Activated B cell treated with CpG ODN at 0.5 μM for 24 hours (primary cell): ENCODE measurements at regions not wholly inside any gene's neighbourhood (a gene's known extent, or its start where the extent isn't known, plus 50 kb on each side); places are given as distances from the start of the nearest gene placed in this dataset.

Experiments used
- ATAC-seq: fragments of 200-7000 bp; cut with Tn5 transposase; one replicate; pipeline ENCODE4 v1.10.0; 2021; ENCODE audit warnings: low read depth, mild to moderate bottlenecking, moderate library complexity
- CTCF ChIA-PET: fragments of 350-600 bp; sonication (Branson Sonifier 250); formaldehyde crosslinking; loops from one replicate; lab custom pipeline; 2021; ENCODE audit warnings: antibody characterized with exemption; lab: Charles Lee
- POLR2A ChIA-PET: fragments of 350-600 bp; sonication (Branson Sonifier 250); formaldehyde crosslinking; loops from one replicate; lab custom pipeline; 2021; ENCODE audit warnings: antibody characterized with exemption; lab: Charles Lee
- DNase-seq: peaks from one replicate; pipeline ENCODE4 v3.0.0; 2022
- H3K27ac Mint-ChIP-seq: one replicate; pipeline ENCODE4 v1.8.0; 2020; ENCODE audit warnings: mixed read lengths
- H3K27me3 Mint-ChIP-seq: one replicate; pipeline ENCODE4 v1.8.0; 2021; ENCODE audit warnings: mixed read lengths
- H3K36me3 Mint-ChIP-seq: one replicate; pipeline ENCODE4 v1.8.0; 2021; ENCODE audit warnings: low read depth, mixed read lengths
- H3K4me1 Mint-ChIP-seq: one replicate; pipeline ENCODE4 v1.8.0; 2021; ENCODE audit warnings: mixed read lengths
- H3K4me3 Mint-ChIP-seq: one replicate; pipeline ENCODE4 v1.8.0; 2020; ENCODE audit warnings: mild to moderate bottlenecking, mixed read lengths
- H3K9me3 Mint-ChIP-seq: one replicate; pipeline ENCODE4 v1.8.0; 2020; ENCODE audit warnings: mixed read lengths
- CTCF ChIP-seq: fragments of 200-600 bp; IDR thresholded peaks from one replicate; pipeline ENCODE4 v1.8.0; 2022; ENCODE audit warnings: antibody characterized with exemption, mild to moderate bottlenecking
- intact Hi-C: fragments of 100-400 bp; cut with micrococcal nuclease; formaldehyde crosslinking; loops from one replicate; pipeline ENCODE4 v1.15.1; 2024

- DNase-seq (no peak), ATAC-seq (no peak)
- Mint-ChIP-seq H3K4me3 (no peak overlapping the region), H3K4me1 (no peaks in the 10 kb centered on the region), H3K27me3 (no peaks in the 10 kb centered on the region), H3K9me3 (no peaks in the 10 kb centered on the region), H3K27ac (no peak overlapping the region), H3K36me3 (no peaks in the 10 kb centered on the region)
- intact Hi-C loops: no loop called here
- ChIA-PET CTCF (no interaction called here), POLR2A (no interaction called here)
- no peak for TF ChIP-seq CTCF
Measured at GRCh38 chr5:147156012-147156411, 78.8 kb upstream of the STK32A start.

- Mint-ChIP-seq H3K27ac (no peak overlapping the region), H3K4me1 (no peaks in the 10 kb centered on the region), H3K9me3 (peaks cover 2% of the 10 kb centered on the region), H3K36me3 (no peaks in the 10 kb centered on the region), H3K4me3 (no peak overlapping the region), H3K27me3 (no peaks in the 10 kb centered on the region)
- CTCF ChIA-PET: no interaction called here
- no peak for ATAC-seq
- POLR2A ChIA-PET: no interaction called here
- intact Hi-C loops: no loop called here
- no peak for TF ChIP-seq CTCF
- DNase-seq: no peak
Measured at GRCh38 chr5:147160902-147161700, 73.7 kb upstream of the STK32A start.

GRCh38 chr5:147162740-147163139 lies 72.1 kb upstream of the STK32A start:
- H3K27me3 Mint-ChIP-seq: no peaks in the 10 kb centered on the region
- no peaks in the 10 kb centered on the region for H3K36me3 Mint-ChIP-seq
- POLR2A ChIA-PET: no interaction called here
- no peak overlapping the region for H3K4me3 Mint-ChIP-seq
- no peaks in the 10 kb centered on the region for H3K4me1 Mint-ChIP-seq
- H3K27ac Mint-ChIP-seq: no peak overlapping the region
- no peak for TF ChIP-seq CTCF
- H3K9me3 Mint-ChIP-seq: peaks cover 2% of the 10 kb centered on the region
- DNase-seq (no peak), ATAC-seq (no peak)
- intact Hi-C loops: no loop called here
- CTCF ChIA-PET: no interaction called here

- POLR2A ChIA-PET: no interaction called here
- Mint-ChIP-seq H3K9me3 (peaks cover 5% of the 10 kb centered on the region), H3K4me1 (no peaks in the 10 kb centered on the region), H3K36me3 (no peaks in the 10 kb centered on the region), H3K27ac (no peak overlapping the region), H3K4me3 (no peak overlapping the region), H3K27me3 (no peaks in the 10 kb centered on the region)
- ATAC-seq: no peak
- TF ChIP-seq CTCF: no peak
- DNase-seq: no peak
- CTCF ChIA-PET: no interaction called here
- intact Hi-C loops: no loop called here
Measured at GRCh38 chr5:147167529-147167928, 67.3 kb upstream of the STK32A start.

GRCh38 chr5:147168578-147169327 lies 66.1 kb upstream of the STK32A start:
- intact Hi-C loops: no loop called here
- no peak overlapping the region for H3K4me3 Mint-ChIP-seq
- H3K27ac Mint-ChIP-seq: no peak overlapping the region
- TF ChIP-seq CTCF: no peak
- H3K27me3 Mint-ChIP-seq: no peaks in the 10 kb centered on the region
- no peaks in the 10 kb centered on the region for H3K4me1 Mint-ChIP-seq
- H3K9me3 Mint-ChIP-seq: peaks cover 5% of the 10 kb centered on the region
- no peak for DNase-seq
- no peak for ATAC-seq
- no peaks in the 10 kb centered on the region for H3K36me3 Mint-ChIP-seq
- POLR2A ChIA-PET: no interaction called here
- CTCF ChIA-PET: no interaction called here
